HEK293 (cell line): ENCODE measurements at regions not wholly inside any gene's neighbourhood (a gene's known extent, or its start where the extent isn't known, plus 50 kb on each side); places are given as distances from the start of the nearest gene placed in this dataset.

Source experiments
- CTCF ChIA-PET: fragments of 350-600 bp; formaldehyde crosslinking; extraction: SDS; loops from one replicate; lab custom pipeline; 2021; ENCODE audit warnings: antibody characterized with exemption; lab: Yijun Ruan, JAX
- POLR2A ChIA-PET: fragments of 300-600 bp; formaldehyde crosslinking; extraction: SDS; loops from one replicate; lab custom pipeline; 2020; ENCODE audit warnings: antibody characterized with exemption, inconsistent platforms; lab: Yijun Ruan, JAX
- H3K27ac ChIP-seq: fragments of 200-500 bp; sonication (Bioruptor generic); 2 replicates; pipeline ENCODE4 v1.5.1; 2014; ENCODE audit warnings: low read depth, low read length, control low read depth, inconsistent platforms; ENCODE audit errors: extremely low read depth
- H3K36me3 ChIP-seq, 2 experiments: fragments of 200-500 bp in 1 of 2; sonication (Bioruptor generic) in 1 of 2; 1 replicate in 1 of 2; 2 replicates in 1 of 2; pipeline ENCODE4 v1.5.1; 2014 to 2017; ENCODE audit warnings: inconsistent platforms in 2 of 2, low read length in 2 of 2; ENCODE audit not compliant: control insufficient read depth in 2 of 2, insufficient read depth in 1 of 2
- H3K4me1 ChIP-seq: fragments of 200-500 bp; sonication (Bioruptor generic); 2 replicates; pipeline ENCODE4 v1.5.1; 2014; ENCODE audit warnings: mild to moderate bottlenecking, low read length, inconsistent platforms; ENCODE audit not compliant: control insufficient read depth, insufficient read depth
- H3K4me3 ChIP-seq: 2 replicates; pipeline ENCODE4 v1.5.1; 2011; ENCODE audit warnings: low read depth, mild to moderate bottlenecking, control low read depth, low read length, moderate library complexity
- H3K9me3 ChIP-seq: fragments of 200-500 bp; sonication (Bioruptor generic); 2 replicates; pipeline ENCODE4 v1.5.1; 2014; ENCODE audit warnings: low read depth, low read length, inconsistent platforms; ENCODE audit not compliant: control insufficient read depth, insufficient read depth
- PRDM1 ChIP-seq: fragments of 450-650 bp; formaldehyde crosslinking; IDR thresholded peaks from 2 replicates; pipeline ENCODE4; 2016; ENCODE audit warnings: missing biosample characterization, missing genetic modification characterization
- PRDM6 ChIP-seq: fragments of 450-650 bp; formaldehyde crosslinking; IDR thresholded peaks from 2 replicates; pipeline ENCODE4 v1.5.1; 2017; ENCODE audit warnings: missing biosample characterization, missing genetic modification characterization
- SALL2 ChIP-seq: fragments of 450-650 bp; formaldehyde crosslinking; IDR thresholded peaks from 2 replicates; pipeline ENCODE4 v1.5.0; 2017; ENCODE audit warnings: missing biosample characterization, mild to moderate bottlenecking, missing genetic modification characterization, borderline replicate concordance
- SP7 ChIP-seq: fragments of 450-650 bp; formaldehyde crosslinking; IDR thresholded peaks from 2 replicates; pipeline ENCODE4 v1.5.1; 2016; ENCODE audit warnings: missing biosample characterization, missing genetic modification characterization
- YY2 ChIP-seq: fragments of 450-650 bp; formaldehyde crosslinking; IDR thresholded peaks from 2 replicates; pipeline ENCODE4 v1.5.1; 2016; ENCODE audit warnings: missing biosample characterization, missing genetic modification characterization
- ZBTB48 ChIP-seq: fragments of 450-650 bp; formaldehyde crosslinking; IDR thresholded peaks from 2 replicates; pipeline ENCODE4 v1.5.1; 2016; ENCODE audit warnings: missing biosample characterization, missing genetic modification characterization
- ZFP69B ChIP-seq: fragments of 450-650 bp; formaldehyde crosslinking; IDR thresholded peaks from 2 replicates; pipeline ENCODE4 v1.5.1; 2016; ENCODE audit warnings: missing biosample characterization, missing genetic modification characterization
- ZIC2 ChIP-seq: fragments of 450-650 bp; formaldehyde crosslinking; IDR thresholded peaks from 2 replicates; pipeline ENCODE4 v1.5.1; 2016; ENCODE audit warnings: missing biosample characterization, missing genetic modification characterization
- ZNF16 ChIP-seq: fragments of 450-650 bp; formaldehyde crosslinking; IDR thresholded peaks from 2 replicates; pipeline ENCODE4 v1.5.1; 2016; ENCODE audit warnings: low read depth, missing biosample characterization, missing genetic modification characterization
- ZNF266 ChIP-seq: fragments of 450-650 bp; formaldehyde crosslinking; IDR thresholded peaks from 2 replicates; pipeline ENCODE4 v1.5.1; 2016; ENCODE audit warnings: missing biosample characterization, missing genetic modification characterization, low read depth
- ZNF488 ChIP-seq: fragments of 450-650 bp; formaldehyde crosslinking; IDR thresholded peaks from 2 replicates; pipeline ENCODE4 v1.5.1; 2016; ENCODE audit warnings: missing biosample characterization, missing genetic modification characterization
- ZNF544 ChIP-seq: fragments of 450-650 bp; formaldehyde crosslinking; IDR thresholded peaks from 2 replicates; pipeline ENCODE4 v1.5.0; 2017; ENCODE audit warnings: missing biosample characterization, missing genetic modification characterization
- ZNF549 ChIP-seq: fragments of 450-650 bp; IDR thresholded peaks from 2 replicates; pipeline ENCODE4 v1.5.1; 2018; ENCODE audit warnings: missing biosample characterization, missing genetic modification characterization, mild to moderate bottlenecking, inconsistent platforms, moderate library complexity
- ZNF558 ChIP-seq: fragments of 450-650 bp; formaldehyde crosslinking; IDR thresholded peaks from 2 replicates; pipeline ENCODE4 v1.5.1; 2016; ENCODE audit warnings: missing biosample characterization, missing genetic modification characterization
- ZNF596 ChIP-seq: fragments of 450-650 bp; IDR thresholded peaks from 2 replicates; pipeline ENCODE4 v1.5.0; 2018; ENCODE audit warnings: missing biosample characterization, mild to moderate bottlenecking, missing genetic modification characterization, moderate library complexity
- ZNF624 ChIP-seq: fragments of 450-650 bp; formaldehyde crosslinking; IDR thresholded peaks from 2 replicates; pipeline ENCODE4 v1.5.1; 2017; ENCODE audit warnings: missing biosample characterization, missing genetic modification characterization
- ZNF670 ChIP-seq: fragments of 450-650 bp; formaldehyde crosslinking; IDR thresholded peaks from 2 replicates; pipeline ENCODE4 v1.5.1; 2016; ENCODE audit warnings: missing biosample characterization, missing genetic modification characterization, low read depth
- ZNF707 ChIP-seq: fragments of 450-650 bp; formaldehyde crosslinking; IDR thresholded peaks from 2 replicates; pipeline ENCODE4 v1.5.1; 2016; ENCODE audit warnings: missing biosample characterization, missing genetic modification characterization
- TF ChIP-seq, protein P1 (sequence below): fragments of 450-650 bp; formaldehyde crosslinking; IDR thresholded peaks from 2 replicates; pipeline ENCODE4 v1.5.1; 2016; ENCODE audit warnings: missing biosample characterization, missing genetic modification characterization
- TF ChIP-seq, protein P2 (sequence below): fragments of 450-650 bp; formaldehyde crosslinking; IDR thresholded peaks from 2 replicates; pipeline ENCODE4 v1.5.1; 2017; ENCODE audit warnings: missing biosample characterization, missing genetic modification characterization
- TF ChIP-seq, protein P3 (sequence below): fragments of 450-650 bp; formaldehyde crosslinking; IDR thresholded peaks from 2 replicates; pipeline ENCODE4 v1.5.1; 2016; ENCODE audit warnings: missing biosample characterization, missing genetic modification characterization

- TF ChIP-seq, protein P1, sequence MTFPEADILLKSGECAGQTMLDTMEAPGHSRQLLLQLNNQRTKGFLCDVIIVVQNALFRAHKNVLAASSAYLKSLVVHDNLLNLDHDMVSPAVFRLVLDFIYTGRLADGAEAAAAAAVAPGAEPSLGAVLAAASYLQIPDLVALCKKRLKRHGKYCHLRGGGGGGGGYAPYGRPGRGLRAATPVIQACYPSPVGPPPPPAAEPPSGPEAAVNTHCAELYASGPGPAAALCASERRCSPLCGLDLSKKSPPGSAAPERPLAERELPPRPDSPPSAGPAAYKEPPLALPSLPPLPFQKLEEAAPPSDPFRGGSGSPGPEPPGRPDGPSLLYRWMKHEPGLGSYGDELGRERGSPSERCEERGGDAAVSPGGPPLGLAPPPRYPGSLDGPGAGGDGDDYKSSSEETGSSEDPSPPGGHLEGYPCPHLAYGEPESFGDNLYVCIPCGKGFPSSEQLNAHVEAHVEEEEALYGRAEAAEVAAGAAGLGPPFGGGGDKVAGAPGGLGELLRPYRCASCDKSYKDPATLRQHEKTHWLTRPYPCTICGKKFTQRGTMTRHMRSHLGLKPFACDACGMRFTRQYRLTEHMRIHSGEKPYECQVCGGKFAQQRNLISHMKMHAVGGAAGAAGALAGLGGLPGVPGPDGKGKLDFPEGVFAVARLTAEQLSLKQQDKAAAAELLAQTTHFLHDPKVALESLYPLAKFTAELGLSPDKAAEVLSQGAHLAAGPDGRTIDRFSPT (tag by site-specific recombination) = no peak
- TF ChIP-seq ZFP69B (tag by site-specific recombination) (no peak), ZNF266 (tag by site-specific recombination) (no peak), ZNF549 (tag by site-specific recombination) (no peak), ZNF670 (tag by site-specific recombination) (no peak)
These were observed 134.3 kb upstream of the PFN2 start (continued) for GRCh38 chr3:150105025-150105424.

DNA sequence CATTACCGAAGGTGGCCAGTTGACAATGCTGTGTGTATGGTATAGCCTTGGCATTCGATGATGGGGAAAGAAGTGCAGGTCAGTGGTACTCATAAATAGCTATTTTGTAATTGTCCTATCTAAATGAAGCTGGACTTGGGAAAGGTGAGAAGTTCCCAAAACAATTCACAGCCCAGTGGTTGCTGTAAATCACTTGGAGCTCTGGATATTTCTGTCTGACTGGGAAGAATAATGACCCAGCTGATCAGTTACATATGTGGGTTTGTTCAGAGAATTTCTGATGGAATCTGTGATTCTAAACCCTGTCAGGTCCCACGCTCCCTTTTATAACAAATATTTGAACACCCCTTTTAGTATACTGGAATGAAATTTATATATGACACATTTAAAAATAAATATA lies 133.9 kb upstream of the PFN2 start:
- Histone ChIP-seq H3K4me1 (peaks cover 6% of the 10 kb centered on the region), H3K36me3 (no peaks in the 10 kb centered on the region), H3K4me3 (no peak overlapping the region), H3K9me3 (no peaks in the 10 kb centered on the region)
- CTCF ChIA-PET = interaction anchor here (0.6 kb wide), 1 partner anchor 244 kb away, joined by 4 read pairs; no protein-coding TSS in a partner anchor
- POLR2A ChIA-PET = no interaction called here
- TF ChIP-seq PRDM1 (tag by site-specific recombination) = no peak
- TF ChIP-seq, protein P2, sequence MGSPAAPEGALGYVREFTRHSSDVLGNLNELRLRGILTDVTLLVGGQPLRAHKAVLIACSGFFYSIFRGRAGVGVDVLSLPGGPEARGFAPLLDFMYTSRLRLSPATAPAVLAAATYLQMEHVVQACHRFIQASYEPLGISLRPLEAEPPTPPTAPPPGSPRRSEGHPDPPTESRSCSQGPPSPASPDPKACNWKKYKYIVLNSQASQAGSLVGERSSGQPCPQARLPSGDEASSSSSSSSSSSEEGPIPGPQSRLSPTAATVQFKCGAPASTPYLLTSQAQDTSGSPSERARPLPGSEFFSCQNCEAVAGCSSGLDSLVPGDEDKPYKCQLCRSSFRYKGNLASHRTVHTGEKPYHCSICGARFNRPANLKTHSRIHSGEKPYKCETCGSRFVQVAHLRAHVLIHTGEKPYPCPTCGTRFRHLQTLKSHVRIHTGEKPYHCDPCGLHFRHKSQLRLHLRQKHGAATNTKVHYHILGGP (tag by site-specific recombination) = no peak
- TF ChIP-seq, protein P3, sequence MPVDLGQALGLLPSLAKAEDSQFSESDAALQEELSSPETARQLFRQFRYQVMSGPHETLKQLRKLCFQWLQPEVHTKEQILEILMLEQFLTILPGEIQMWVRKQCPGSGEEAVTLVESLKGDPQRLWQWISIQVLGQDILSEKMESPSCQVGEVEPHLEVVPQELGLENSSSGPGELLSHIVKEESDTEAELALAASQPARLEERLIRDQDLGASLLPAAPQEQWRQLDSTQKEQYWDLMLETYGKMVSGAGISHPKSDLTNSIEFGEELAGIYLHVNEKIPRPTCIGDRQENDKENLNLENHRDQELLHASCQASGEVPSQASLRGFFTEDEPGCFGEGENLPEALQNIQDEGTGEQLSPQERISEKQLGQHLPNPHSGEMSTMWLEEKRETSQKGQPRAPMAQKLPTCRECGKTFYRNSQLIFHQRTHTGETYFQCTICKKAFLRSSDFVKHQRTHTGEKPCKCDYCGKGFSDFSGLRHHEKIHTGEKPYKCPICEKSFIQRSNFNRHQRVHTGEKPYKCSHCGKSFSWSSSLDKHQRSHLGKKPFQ = no peak
- no peak for TF ChIP-seq SP7
- no peak for TF ChIP-seq PRDM6 (tag by site-specific recombination)
- no peak for TF ChIP-seq ZNF558 (tag by site-specific recombination)
- no peak for TF ChIP-seq YY2 (tag by site-specific recombination)
- no peak for TF ChIP-seq ZNF544 (tag by site-specific recombination)
- no peak for TF ChIP-seq ZNF670 (tag by site-specific recombination)
- TF ChIP-seq ZNF16 (tag by site-specific recombination) = no peak
- TF ChIP-seq ZNF707 = no peak
- no peak for TF ChIP-seq ZBTB48
- TF ChIP-seq SALL2 (tag by site-specific recombination) = no peak
- no peak for TF ChIP-seq ZNF596 (tag by site-specific recombination)
- TF ChIP-seq ZNF624 (tag by site-specific recombination) = no peak
- TF ChIP-seq ZNF488 (tag by site-specific recombination) = no peak
- no peak for TF ChIP-seq ZIC2 (tag by site-specific recombination)
- TF ChIP-seq, all 188 proteins: peak for 0
- no peak overlapping the region for H3K27ac ChIP-seq
